B cell (primary cell): ENCODE measurements at regions not wholly inside any gene's neighbourhood (a gene's known extent, or its start where the extent isn't known, plus 50 kb on each side); places are given as distances from the start of the nearest gene placed in this dataset.

Source experiments
- ATAC-seq: fragments of 200-7000 bp; cut with Tn5 transposase; one replicate; pipeline ENCODE4 v1.10.0; 2021; ENCODE audit warnings: low read depth, mild to moderate bottlenecking, moderate number of reproducible peaks, moderate library complexity
- CTCF ChIA-PET: fragments of 350-600 bp; sonication (Branson Sonifier 250); formaldehyde crosslinking; loops from one replicate; lab custom pipeline; 2021; ENCODE audit warnings: antibody characterized with exemption, inconsistent platforms; lab: Charles Lee
- POLR2A ChIA-PET: fragments of 350-600 bp; sonication (Branson Sonifier 250); formaldehyde crosslinking; loops from one replicate; lab custom pipeline; 2021; ENCODE audit warnings: antibody characterized with exemption; lab: Charles Lee
- DNase-seq: peaks from one replicate; pipeline ENCODE4 v3.0.0; 2013
- H2AFZ ChIP-seq: 2 replicates; pipeline ENCODE4 v1.6.1; 2012; ENCODE audit warnings: mild to moderate bottlenecking, low read depth, low read length; ENCODE audit not compliant: insufficient read depth, poor library complexity, severe bottlenecking
- H3K27ac ChIP-seq, 2 donors: 1 replicate in 1 of 2; 2 replicates in 1 of 2; pipeline ENCODE4 v1.5.1; 2012 to 2013; ENCODE audit warnings: low read length in 2 of 2, mild to moderate bottlenecking in 2 of 2, moderate library complexity in 1 of 2
- H3K27me3 ChIP-seq, 4 experiments: fragments of 200-600 bp in 1 of 4; sonication (generic) in 1 of 4; replicated peaks in 1 of 4; 1 replicate in 2 of 4; 2 replicates in 2 of 4; pipeline versions ENCODE4 v1.6.1 to v1.7.0; 2013 to 2016; ENCODE audit warnings: low read length in 3 of 4, mild to moderate bottlenecking in 2 of 4, mixed read lengths in 1 of 4, moderate library complexity in 1 of 4; ENCODE audit not compliant: insufficient read depth in 4 of 4, control insufficient read depth in 3 of 4; ENCODE audit errors: control extremely low read depth in 1 of 4
- H3K36me3 ChIP-seq, 2 experiments: replicated peaks in 1 of 2; 1 replicate in 1 of 2; 2 replicates in 1 of 2; pipeline versions ENCODE4 v1.6.1 to v1.7.1; 2013; ENCODE audit warnings: low read length in 1 of 2; ENCODE audit not compliant: insufficient read depth in 2 of 2, control insufficient read depth in 1 of 2; ENCODE audit errors: control extremely low read depth in 1 of 2, extremely low read depth in 1 of 2
- H3K4me1 ChIP-seq, 2 donors: fragments of 200-600 bp in 1 of 2; sonication (generic) in 1 of 2; 1 replicate in 1 of 2; 2 replicates in 1 of 2; pipeline versions ENCODE4 v1.5.1 to v1.6.1; 2013 to 2017; ENCODE audit warnings: low read length in 2 of 2; ENCODE audit not compliant: control insufficient read depth in 2 of 2, insufficient read depth in 2 of 2
- H3K4me2 ChIP-seq: replicated peaks from 2 replicates; pipeline ENCODE3; 2012; ENCODE audit warnings: mild to moderate bottlenecking, low read depth, low read length; ENCODE audit not compliant: poor library complexity, severe bottlenecking
- H3K4me3 ChIP-seq, 5 experiments: fragments of 200-600 bp in 1 of 5; sonication (generic) in 1 of 5; 1 replicate in 3 of 5; 2 replicates in 2 of 5; pipeline versions ENCODE4 v1.5.1 to v1.7.0; 2011 to 2016; ENCODE audit warnings: low read length in 4 of 5, mild to moderate bottlenecking in 4 of 5, low read depth in 2 of 5, control low read depth in 1 of 5, moderate library complexity in 1 of 5; ENCODE audit not compliant: insufficient read depth in 1 of 5; ENCODE audit errors: control extremely low read depth in 1 of 5, extremely low read depth in 1 of 5
- H3K79me2 ChIP-seq: fragments of 200-600 bp; sonication (generic); one replicate; pipeline ENCODE4 v1.6.0; 2016; ENCODE audit warnings: low read length; ENCODE audit not compliant: control insufficient read depth, insufficient read depth
- H3K9ac ChIP-seq: fragments of 200-600 bp; sonication (generic); 2 replicates; pipeline ENCODE4 v1.6.1; 2017; ENCODE audit warnings: mild to moderate bottlenecking, low read length, moderate library complexity
- H3K9me3 ChIP-seq, 3 donors: one replicate each; pipeline versions ENCODE4 v1.6.1 to v1.7.1; 2013; ENCODE audit warnings: low read length in 2 of 3; ENCODE audit not compliant: control insufficient read depth in 2 of 3, insufficient read depth in 1 of 3; ENCODE audit errors: control extremely low read depth in 1 of 3
- H4K20me1 ChIP-seq: 2 replicates; pipeline ENCODE4 v1.6.0; 2012; ENCODE audit warnings: mild to moderate bottlenecking, low read length; ENCODE audit not compliant: insufficient read depth, control insufficient read depth, poor library complexity, severe bottlenecking
- H3K27ac Mint-ChIP-seq: one replicate; pipeline ENCODE4 v1.8.0; 2021; ENCODE audit warnings: mixed read lengths
- H3K27me3 Mint-ChIP-seq: one replicate; pipeline ENCODE4 v1.8.0; 2021; ENCODE audit warnings: mixed read lengths
- H3K4me1 Mint-ChIP-seq: one replicate; pipeline ENCODE4 v1.8.0; 2021; ENCODE audit warnings: mixed read lengths
- H3K4me3 Mint-ChIP-seq: one replicate; pipeline ENCODE4 v1.8.0; 2021; ENCODE audit warnings: mixed read lengths
- H3K9me3 Mint-ChIP-seq: one replicate; pipeline ENCODE4 v1.8.0; 2022; ENCODE audit warnings: mixed read lengths; ENCODE audit not compliant: insufficient read depth
- EZH2 ChIP-seq: IDR thresholded peaks from 2 replicates; pipeline ENCODE4 v1.6.1; 2012; ENCODE audit warnings: borderline replicate concordance, low read depth, mild to moderate bottlenecking, moderate library complexity, low read length; ENCODE audit not compliant: insufficient read depth, poor library complexity, severe bottlenecking
- WGBS: methylation state at CpG from one replicate; pipeline ENCODE4 v1.1.5; 2013; ENCODE audit warnings: missing lambda C conversion rate; ENCODE audit not compliant: insufficient coverage; 5-methylcytosine and 5-hydroxymethylcytosine counted together
- intact Hi-C: fragments of 100-400 bp; cut with micrococcal nuclease; formaldehyde crosslinking; loops from one replicate; pipeline ENCODE4 v1.10.0; 2022
- TF ChIP-seq, protein P1 (sequence below): fragments of 200-600 bp; IDR thresholded peaks from one replicate; pipeline ENCODE4 v1.8.0; 2022; ENCODE audit warnings: antibody characterized with exemption, mild to moderate bottlenecking

DNA sequence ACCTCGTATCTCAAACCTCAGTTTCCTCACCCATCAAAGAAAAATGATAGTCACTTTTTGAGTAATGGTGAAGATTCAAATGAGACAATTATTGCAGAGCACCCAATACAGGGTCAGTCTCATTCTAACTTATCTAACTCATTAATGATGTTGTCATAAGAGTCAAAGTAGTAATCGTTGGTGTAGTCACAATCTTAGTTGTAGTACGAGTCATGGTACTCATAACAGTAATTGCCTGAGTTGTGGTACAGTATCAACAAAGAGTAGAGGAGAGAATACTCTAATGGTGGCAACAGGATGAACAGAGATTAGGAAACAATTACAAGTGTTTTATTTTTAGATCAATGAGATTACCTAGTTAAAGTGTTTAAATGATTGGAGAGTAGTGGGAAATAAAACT lies 93.6 kb upstream of the TMTC2 start:
- no peaks in the 10 kb centered on the region for H3K9me3 ChIP-seq
- WGBS = no CpG with 5 or more reads among the region's 3 CpGs

DNA sequence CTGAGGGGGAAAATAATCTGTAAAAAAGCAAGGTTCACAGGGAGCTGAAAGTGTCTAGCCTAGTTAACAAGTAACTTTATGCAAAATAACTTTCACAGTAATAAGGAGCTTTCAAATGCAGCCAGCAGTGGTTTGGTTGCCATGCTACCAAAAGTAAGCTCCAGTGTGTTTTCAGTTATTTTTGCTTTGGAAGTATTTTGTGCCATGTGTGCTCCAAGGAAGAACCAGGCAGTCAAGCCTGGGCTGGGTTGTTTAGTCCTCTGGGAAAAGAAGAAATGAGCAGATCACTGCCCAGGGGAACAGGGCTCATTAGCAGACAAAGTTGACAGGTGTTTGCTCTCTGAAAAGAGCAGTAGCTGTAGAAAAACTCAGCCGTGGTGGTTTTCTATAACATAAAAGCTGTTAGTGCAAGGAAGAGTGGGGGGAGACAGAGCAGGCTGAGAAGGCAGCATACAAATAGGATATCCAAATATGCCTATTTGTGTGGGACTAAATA lies 92.8 kb upstream of the TMTC2 start:
- no peak overlapping the region for H3K4me3 ChIP-seq
- intact Hi-C loops = no loop called here
- no peak overlapping the region for H2AFZ ChIP-seq
- no peaks in the 10 kb centered on the region for H3K9me3 ChIP-seq
- no peak for ATAC-seq
- Mint-ChIP-seq H3K9me3 (peaks cover 2% of the 10 kb centered on the region), H3K4me1 (no peaks in the 10 kb centered on the region), H3K27ac (no peak overlapping the region), H3K4me3 (no peak overlapping the region), H3K27me3 (no peaks in the 10 kb centered on the region)
- no peaks in the 10 kb centered on the region for H3K79me2 ChIP-seq
- TF ChIP-seq, protein P1, sequence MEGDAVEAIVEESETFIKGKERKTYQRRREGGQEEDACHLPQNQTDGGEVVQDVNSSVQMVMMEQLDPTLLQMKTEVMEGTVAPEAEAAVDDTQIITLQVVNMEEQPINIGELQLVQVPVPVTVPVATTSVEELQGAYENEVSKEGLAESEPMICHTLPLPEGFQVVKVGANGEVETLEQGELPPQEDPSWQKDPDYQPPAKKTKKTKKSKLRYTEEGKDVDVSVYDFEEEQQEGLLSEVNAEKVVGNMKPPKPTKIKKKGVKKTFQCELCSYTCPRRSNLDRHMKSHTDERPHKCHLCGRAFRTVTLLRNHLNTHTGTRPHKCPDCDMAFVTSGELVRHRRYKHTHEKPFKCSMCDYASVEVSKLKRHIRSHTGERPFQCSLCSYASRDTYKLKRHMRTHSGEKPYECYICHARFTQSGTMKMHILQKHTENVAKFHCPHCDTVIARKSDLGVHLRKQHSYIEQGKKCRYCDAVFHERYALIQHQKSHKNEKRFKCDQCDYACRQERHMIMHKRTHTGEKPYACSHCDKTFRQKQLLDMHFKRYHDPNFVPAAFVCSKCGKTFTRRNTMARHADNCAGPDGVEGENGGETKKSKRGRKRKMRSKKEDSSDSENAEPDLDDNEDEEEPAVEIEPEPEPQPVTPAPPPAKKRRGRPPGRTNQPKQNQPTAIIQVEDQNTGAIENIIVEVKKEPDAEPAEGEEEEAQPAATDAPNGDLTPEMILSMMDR = no peak
- TF ChIP-seq EZH2 = no peak
- no peak overlapping the region for H3K9ac ChIP-seq
- ChIA-PET CTCF (no interaction called here), POLR2A (no interaction called here)
- no peak for DNase-seq
- 86% methylated on average over 1 of the region's 1 CpG for WGBS
- H3K4me2 ChIP-seq = no peak overlapping the region
- H3K27me3 ChIP-seq = no peaks in the 10 kb centered on the region
- H4K20me1 ChIP-seq = no peaks in the 10 kb centered on the region
- no peak overlapping the region for H3K27ac ChIP-seq
- H3K36me3 ChIP-seq = no peaks in the 10 kb centered on the region
- no peaks in the 10 kb centered on the region for H3K4me1 ChIP-seq

More for the DNA sequence above, 93.6 kb upstream of the TMTC2 start:
- Histone ChIP-seq H4K20me1 (no peaks in the 10 kb centered on the region), H2AFZ (no peak overlapping the region), H3K27ac (no peak overlapping the region), H3K4me1 (no peaks in the 10 kb centered on the region), H3K4me2 (no peak overlapping the region), H3K4me3 (no peak overlapping the region), H3K36me3 (no peaks in the 10 kb centered on the region), H3K27me3 (no peaks in the 10 kb centered on the region), H3K79me2 (no peaks in the 10 kb centered on the region), H3K9ac (no peak overlapping the region)
- intact Hi-C loops = no loop called here
- ChIA-PET POLR2A (no interaction called here), CTCF (no interaction called here)
- Mint-ChIP-seq H3K4me3 (no peak overlapping the region), H3K4me1 (no peaks in the 10 kb centered on the region), H3K27me3 (no peaks in the 10 kb centered on the region), H3K9me3 (peaks cover 4% of the 10 kb centered on the region), H3K27ac (no peak overlapping the region)
- DNase-seq (no peak), ATAC-seq (no peak)
- TF ChIP-seq, protein P1 = no peak
- TF ChIP-seq EZH2 = no peak
